Stomach (tissue), 8 donors: ENCODE measurements at regions not wholly inside any gene's neighbourhood (a gene's known extent, or its start where the extent isn't known, plus 50 kb on each side); places are given as distances from the start of the nearest gene placed in this dataset.

ENCODE experiments used
- DNase-seq, 2 donors: peaks; one replicate each; pipeline versions ENCODE4 v3.0.0 to v3.0.0-alpha.2; 2013 to 2019
- H3K27ac ChIP-seq, 5 donors: fragments of 200-600 bp in 4 of 5; sonication (generic) in 4 of 5; one replicate each; pipeline ENCODE4 v1.5.1; 2013 to 2019; ENCODE audit warnings: mild to moderate bottlenecking in 1 of 5, moderate library complexity in 1 of 5
- H3K27me3 ChIP-seq, 3 donors: fragments of 200-600 bp; sonication (generic); one replicate each; pipeline ENCODE4 v1.5.1; 2017 to 2019; ENCODE audit warnings: mixed run types in 1 of 3
- H3K36me3 ChIP-seq, 4 donors: fragments of 200-600 bp; sonication (generic); 1 replicate in 3 of 4; 2 replicates in 1 of 4; pipeline ENCODE4 v1.5.1; 2016 to 2019
- H3K4me1 ChIP-seq, 4 donors: fragments of 200-600 bp; sonication (generic); one replicate each; pipeline ENCODE4 v1.5.1; 2016 to 2019
- H3K4me3 ChIP-seq, 4 donors: fragments of 200-600 bp; sonication (generic) in 3 of 4; one replicate each; pipeline ENCODE4 v1.5.1; 2016 to 2019; ENCODE audit warnings: mild to moderate bottlenecking in 1 of 4
- H3K9me3 ChIP-seq, 4 donors: fragments of 200-600 bp; sonication (generic); one replicate each; pipeline ENCODE4 v1.5.1; 2016 to 2019
- CTCF ChIP-seq, 7 experiments: fragments of 450-650 bp in 4 of 7; fragments of 200-600 bp in 3 of 7; sonication (generic) in 3 of 7; IDR thresholded peaks; one replicate each; pipeline ENCODE4 v1.5.1; 2016 to 2019; ENCODE audit warnings: antibody characterized with exemption in 7 of 7, control low read depth in 2 of 7, mild to moderate bottlenecking in 1 of 7
- EP300 ChIP-seq: sonication (generic); formaldehyde crosslinking; IDR thresholded peaks from one replicate; pipeline ENCODE4 v1.6.1; 2017; ENCODE audit warnings: antibody characterized with exemption
- POLR2A ChIP-seq, 4 donors: fragments of 450-650 bp; IDR thresholded peaks; one replicate each; pipeline ENCODE4 v1.6.1; 2016; ENCODE audit warnings: antibody characterized with exemption in 4 of 4, control low read depth in 2 of 4, mild to moderate bottlenecking in 1 of 4, moderate library complexity in 1 of 4
- POLR2AphosphoS5 ChIP-seq, 3 donors: sonication (generic); formaldehyde crosslinking; IDR thresholded peaks; one replicate each; pipeline ENCODE4 v1.6.1; 2016; ENCODE audit warnings: antibody characterized with exemption in 3 of 3
- WGBS, 5 donors: extraction: QIAGEN DNeasy Blood & Tissue Kit in 3 of 5; methylation state at CpG; one replicate each; pipeline versions ENCODE4 v1.1.5 to v1.1.7; 2013 to 2018; 5-methylcytosine and 5-hydroxymethylcytosine counted together
- intact Hi-C: fragments of 100-400 bp; cut with DNase I; formaldehyde crosslinking; loops from one replicate; pipeline ENCODE4 v1.15.1; 2023; ENCODE audit warnings: low total_unique reads
- donor health status: healthy with polysubstance abuse.
- donor health status: Bipolar disorder and iron deficiency.
- donor health status: healthy.

GRCh38 chr14:50040401-50040775 is 76.0 kb downstream of the VCPKMT start:
- intact Hi-C loops: no loop called here
- 54 to 67% (median 57%) methylated on average over 4 of the region's 4 CpGs for WGBS, 5 donors
- H3K4me1 ChIP-seq: peaks cover 20 to 57% (median 39%) of the 10 kb centered on the region in 4 donors
- H3K36me3 ChIP-seq: no peaks in the 10 kb centered on the region
- H3K27me3 ChIP-seq: no peaks in the 10 kb centered on the region
- no peaks in the 10 kb centered on the region for H3K9me3 ChIP-seq
- peak overlapping the region; percentile 30 to 77 (median 58) for H3K27ac ChIP-seq
- H3K4me3 ChIP-seq: no peak overlapping the region
- DNase-seq: peak; percentile 29 to 78
- TF ChIP-seq CTCF (IDR thresholded peaks at IDR 0.05): no peak
- TF ChIP-seq POLR2AphosphoS5 (IDR thresholded peaks at IDR 0.05): peak in 2 of 3 donors; percentile 53 to 70

- no peak for DNase-seq
- Histone ChIP-seq H3K4me3 (no peak overlapping the region), H3K36me3 (no peaks in the 10 kb centered on the region), H3K27me3 (no peaks in the 10 kb centered on the region), H3K27ac (peak overlapping the region; percentile 30 to 77 (median 58)), H3K4me1 (peaks cover 24 to 63% (median 36%) of the 10 kb centered on the region in 4 donors), H3K9me3 (no peaks in the 10 kb centered on the region)
- 84 to 91% (median 88%) methylated on average over 7 of the region's 7 CpGs for WGBS, 5 donors
- intact Hi-C loops: no loop called here
- TF ChIP-seq EP300 (no peak), POLR2A (IDR thresholded peaks at IDR 0.05) (no peak), POLR2AphosphoS5 (IDR thresholded peaks at IDR 0.05) (no peak), CTCF (IDR thresholded peaks at IDR 0.05) (no peak)
Observed at GRCh38 chr14:50040895-50041465, 75.4 kb downstream of the VCPKMT start.

- intact Hi-C loops: no loop called here
- peaks cover 26 to 73% (median 35%) of the 10 kb centered on the region in 4 donors for H3K4me1 ChIP-seq
- H3K36me3 ChIP-seq: no peaks in the 10 kb centered on the region
- H3K9me3 ChIP-seq: no peaks in the 10 kb centered on the region
- no peak overlapping the region for H3K27ac ChIP-seq
- DNase-seq: no peak
- H3K27me3 ChIP-seq: no peaks in the 10 kb centered on the region
- no peak overlapping the region for H3K4me3 ChIP-seq
- 95 to 100% (median 97%) methylated on average over 3 of the region's 3 CpGs for WGBS, 5 donors
- TF ChIP-seq POLR2A (IDR thresholded peaks at IDR 0.05) (no peak), EP300 (no peak), POLR2AphosphoS5 (IDR thresholded peaks at IDR 0.05) (no peak)
Observed at GRCh38 chr14:50041980-50042379, 74.4 kb downstream of the VCPKMT start.

- Histone ChIP-seq H3K4me3 (no peak overlapping the region), H3K27me3 (no peaks in the 10 kb centered on the region), H3K36me3 (no peaks in the 10 kb centered on the region), H3K27ac (peak overlapping the region; percentile 77 to 90 (median 82)), H3K4me1 (peaks cover 33 to 72% (median 34%) of the 10 kb centered on the region in 4 donors), H3K9me3 (no peaks in the 10 kb centered on the region)
- DNase-seq: no peak
- TF ChIP-seq CTCF (IDR thresholded peaks at IDR 0.05) (no peak), POLR2AphosphoS5 (IDR thresholded peaks at IDR 0.05) (no peak), POLR2A (IDR thresholded peaks at IDR 0.05) (no peak), EP300 (no peak)
- intact Hi-C loops: no loop called here
- WGBS, 5 donors: 55 to 70% (median 64%) methylated on average over 4 of the region's 4 CpGs
Observed at GRCh38 chr14:50044042-50044651, 72.2 kb downstream of the VCPKMT start.
